Tibial nerve (tissue), 4 donors: ENCODE measurements at regions not wholly inside any gene's neighbourhood (a gene's known extent, or its start where the extent isn't known, plus 50 kb on each side); places are given as distances from the start of the nearest gene placed in this dataset.

Experiments used
- DNase-seq, 2 donors: peaks; one replicate each; pipeline ENCODE4 v3.0.0-alpha.2; 2019; ENCODE audit warnings: low spot score in 2 of 2
- H3K27ac ChIP-seq, 4 donors: fragments of 200-600 bp; sonication (generic) in 3 of 4; one replicate each; pipeline ENCODE4 v1.5.1; 2017 to 2019; ENCODE audit warnings: mild to moderate bottlenecking in 1 of 4
- H3K27me3 ChIP-seq, 2 donors: fragments of 200-600 bp; sonication (generic) in 1 of 2; one replicate each; pipeline versions ENCODE4 v1.5.1 to v1.6.0; 2017 to 2019
- H3K36me3 ChIP-seq, 3 donors: fragments of 200-600 bp; sonication (generic); one replicate each; pipeline ENCODE4 v1.5.1; 2018 to 2019
- H3K4me1 ChIP-seq, 4 donors: fragments of 200-600 bp; sonication (generic) in 3 of 4; one replicate each; pipeline ENCODE4 v1.5.1; 2017 to 2019
- H3K4me3 ChIP-seq, 4 donors: fragments of 200-600 bp; sonication (generic) in 3 of 4; one replicate each; pipeline ENCODE4 v1.5.1; 2017 to 2019; ENCODE audit warnings: mild to moderate bottlenecking in 1 of 4, moderate library complexity in 1 of 4
- H3K9me3 ChIP-seq, 4 donors: fragments of 200-600 bp; sonication (generic) in 3 of 4; one replicate each; pipeline ENCODE4 v1.5.1; 2017 to 2019
- CTCF ChIP-seq, 5 experiments: fragments of 200-600 bp in 3 of 5; fragments of 450-650 bp in 2 of 5; sonication (generic) in 3 of 5; IDR thresholded peaks; one replicate each; pipeline ENCODE4 v1.5.1; 2016 to 2019; ENCODE audit warnings: antibody characterized with exemption in 5 of 5, mild to moderate bottlenecking in 3 of 5, moderate library complexity in 2 of 5
- EP300 ChIP-seq, 2 donors: sonication (generic); formaldehyde crosslinking; IDR thresholded peaks; one replicate each; pipeline ENCODE4 v1.6.1; 2017; ENCODE audit warnings: antibody characterized with exemption in 2 of 2, mild to moderate bottlenecking in 1 of 2
- POLR2A ChIP-seq, 2 donors: fragments of 450-650 bp; IDR thresholded peaks; one replicate each; pipeline ENCODE4 v1.6.1; 2017; ENCODE audit warnings: antibody characterized with exemption in 2 of 2, mild to moderate bottlenecking in 2 of 2, moderate library complexity in 2 of 2
- WGBS, 2 donors: methylation state at CpG; one replicate each; pipeline ENCODE4 v1.1.5; 2018; 5-methylcytosine and 5-hydroxymethylcytosine counted together

- Histone ChIP-seq H3K27ac (no peak overlapping the region), H3K4me1 (no peaks in the 10 kb centered on the region), H3K27me3 (no peaks in the 10 kb centered on the region), H3K36me3 (no peaks in the 10 kb centered on the region), H3K4me3 (no peak overlapping the region), H3K9me3 (no peaks in the 10 kb centered on the region)
- TF ChIP-seq EP300 (IDR thresholded peaks at IDR 0.05) (no peak), POLR2A (IDR thresholded peaks at IDR 0.05) (no peak), CTCF (IDR thresholded peaks at IDR 0.05) (no peak)
- DNase-seq: no peak
- WGBS, 2 donors: 74 to 75% methylated on average over 2 of the region's 2 CpGs
Measured at GRCh38 chr4:186927624-186928023, 204.0 kb upstream of the FAT1 start.

- WGBS, 2 donors: 94 to 96% methylated on average over 15 of the region's 15 CpGs
- no peak for DNase-seq
- Histone ChIP-seq H3K27me3 (no peaks in the 10 kb centered on the region), H3K4me1 (no peaks in the 10 kb centered on the region), H3K4me3 (no peak overlapping the region), H3K36me3 (no peaks in the 10 kb centered on the region), H3K9me3 (no peaks in the 10 kb centered on the region), H3K27ac (no peak overlapping the region)
- TF ChIP-seq POLR2A (IDR thresholded peaks at IDR 0.05) (no peak), CTCF (IDR thresholded peaks at IDR 0.05) (no peak), EP300 (IDR thresholded peaks at IDR 0.05) (no peak)
Measured at GRCh38 chr4:186930024-186930423, 206.4 kb upstream of the FAT1 start.

- no peak for TF ChIP-seq CTCF (IDR thresholded peaks at IDR 0.05)
- no peak for TF ChIP-seq EP300 (IDR thresholded peaks at IDR 0.05)
- no peak for TF ChIP-seq POLR2A (IDR thresholded peaks at IDR 0.05)
- no peaks in the 10 kb centered on the region for H3K27me3 ChIP-seq
- H3K4me3 ChIP-seq: no peak overlapping the region
- 81 to 83% methylated on average over 2 of the region's 2 CpGs for WGBS, 2 donors
- H3K4me1 ChIP-seq: no peaks in the 10 kb centered on the region
- no peaks in the 10 kb centered on the region for H3K36me3 ChIP-seq
- no peaks in the 10 kb centered on the region for H3K9me3 ChIP-seq
- DNase-seq: no peak
- H3K27ac ChIP-seq: no peak overlapping the region
Measured at GRCh38 chr4:186931519-186931918, 207.9 kb upstream of the FAT1 start.

GRCh38 chr4:186932196-186932595, 208.5 kb upstream of the FAT1 start:
- 69 to 74% methylated on average over 5 of the region's 5 CpGs for WGBS, 2 donors
- H3K4me1 ChIP-seq: no peaks in the 10 kb centered on the region
- no peaks in the 10 kb centered on the region for H3K27me3 ChIP-seq
- no peaks in the 10 kb centered on the region for H3K9me3 ChIP-seq
- no peak overlapping the region for H3K27ac ChIP-seq
- DNase-seq: no peak
- no peak overlapping the region for H3K4me3 ChIP-seq
- H3K36me3 ChIP-seq: no peaks in the 10 kb centered on the region
- TF ChIP-seq POLR2A (IDR thresholded peaks at IDR 0.05) (no peak), CTCF (IDR thresholded peaks at IDR 0.05) (no peak), EP300 (IDR thresholded peaks at IDR 0.05) (no peak)

GRCh38 chr4:186932631-186933187, 209.1 kb upstream of the FAT1 start:
- H3K4me1 ChIP-seq: no peaks in the 10 kb centered on the region
- TF ChIP-seq EP300 (IDR thresholded peaks at IDR 0.05) (no peak), CTCF (IDR thresholded peaks at IDR 0.05) (no peak), POLR2A (IDR thresholded peaks at IDR 0.05) (no peak)
- no peaks in the 10 kb centered on the region for H3K27me3 ChIP-seq
- H3K36me3 ChIP-seq: no peaks in the 10 kb centered on the region
- no peak overlapping the region for H3K27ac ChIP-seq
- 38 to 50% methylated on average over 4 of the region's 4 CpGs for WGBS, 2 donors
- H3K4me3 ChIP-seq: no peak overlapping the region
- no peaks in the 10 kb centered on the region for H3K9me3 ChIP-seq
- DNase-seq: no peak
